ENCODE measurements at regions not wholly inside any gene's neighbourhood (a gene's known extent, or its start where the extent isn't known, plus 50 kb on each side); places are given as distances from the start of the nearest gene placed in this dataset.

DNA sequence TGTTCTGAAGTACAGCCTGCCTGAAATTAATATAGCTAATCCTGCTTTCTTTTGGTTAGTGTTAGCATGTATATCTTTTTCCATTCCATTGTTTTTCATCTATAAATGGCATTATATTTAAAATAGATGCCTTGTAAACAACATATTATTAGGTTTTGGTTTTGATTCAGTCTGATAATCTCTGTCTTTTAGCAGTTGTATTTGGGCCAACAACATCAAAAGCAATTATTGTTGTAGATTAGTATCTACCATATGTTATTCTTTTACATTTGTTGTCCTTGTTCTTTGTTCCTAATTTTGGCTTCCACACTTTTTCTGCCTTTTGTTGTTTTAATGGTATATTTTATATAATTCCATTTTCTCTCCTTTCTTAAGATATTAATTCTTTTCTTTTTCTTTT is 678.2 kb upstream of the PRMT6 start:
- TF ChIP-seq EZH2 (IDR thresholded peaks at IDR 0.05; ENCODE audit: borderline replicate concordance, low read depth, low read length, poor library complexity, severe bottlenecking) = no peak
- TF ChIP-seq, protein P1, sequence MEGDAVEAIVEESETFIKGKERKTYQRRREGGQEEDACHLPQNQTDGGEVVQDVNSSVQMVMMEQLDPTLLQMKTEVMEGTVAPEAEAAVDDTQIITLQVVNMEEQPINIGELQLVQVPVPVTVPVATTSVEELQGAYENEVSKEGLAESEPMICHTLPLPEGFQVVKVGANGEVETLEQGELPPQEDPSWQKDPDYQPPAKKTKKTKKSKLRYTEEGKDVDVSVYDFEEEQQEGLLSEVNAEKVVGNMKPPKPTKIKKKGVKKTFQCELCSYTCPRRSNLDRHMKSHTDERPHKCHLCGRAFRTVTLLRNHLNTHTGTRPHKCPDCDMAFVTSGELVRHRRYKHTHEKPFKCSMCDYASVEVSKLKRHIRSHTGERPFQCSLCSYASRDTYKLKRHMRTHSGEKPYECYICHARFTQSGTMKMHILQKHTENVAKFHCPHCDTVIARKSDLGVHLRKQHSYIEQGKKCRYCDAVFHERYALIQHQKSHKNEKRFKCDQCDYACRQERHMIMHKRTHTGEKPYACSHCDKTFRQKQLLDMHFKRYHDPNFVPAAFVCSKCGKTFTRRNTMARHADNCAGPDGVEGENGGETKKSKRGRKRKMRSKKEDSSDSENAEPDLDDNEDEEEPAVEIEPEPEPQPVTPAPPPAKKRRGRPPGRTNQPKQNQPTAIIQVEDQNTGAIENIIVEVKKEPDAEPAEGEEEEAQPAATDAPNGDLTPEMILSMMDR (conservative IDR thresholded peaks at IDR 0.05; ENCODE audit: low read depth, low read length) = no peak

All from A673 (cell line).